WTC11 (cell line): ENCODE measurements at regions not wholly inside any gene's neighbourhood (a gene's known extent, or its start where the extent isn't known, plus 50 kb on each side); places are given as distances from the start of the nearest gene placed in this dataset.

Source experiments
- CDX4 ChIP-seq: fragments of 250-450 bp; sonication (Bioruptor Pico); IDR thresholded peaks from 2 replicates; pipeline ENCODE4 v1.9.0; 2021; ENCODE audit warnings: moderate library complexity, mild to moderate bottlenecking, inconsistent platforms, borderline replicate concordance
- CTCF ChIP-seq: fragments of 200-600 bp; IDR thresholded peaks from 2 replicates; pipeline ENCODE4 v1.8.0; 2022; ENCODE audit warnings: antibody characterized with exemption
- ESRRA ChIP-seq: sonication (generic); formaldehyde crosslinking; IDR thresholded peaks from 2 replicates; pipeline ENCODE4 v1.8.1; 2022; ENCODE audit warnings: mild to moderate bottlenecking, missing genetic modification reagents, borderline replicate concordance
- HMGXB4 ChIP-seq: sonication (generic); formaldehyde crosslinking; IDR thresholded peaks from 2 replicates; pipeline ENCODE4 v1.8.1; 2023; ENCODE audit warnings: mild to moderate bottlenecking, moderate library complexity, missing genetic modification reagents
- MAX ChIP-seq: sonication (generic); formaldehyde crosslinking; IDR thresholded peaks from 2 replicates; pipeline ENCODE4 v1.8.0; 2022; ENCODE audit warnings: mild to moderate bottlenecking, missing genetic modification reagents
- SMAD3 ChIP-seq: sonication (generic); formaldehyde crosslinking; IDR thresholded peaks from 2 replicates; pipeline ENCODE4 v1.8.0; 2022; ENCODE audit warnings: missing genetic modification reagents, mild to moderate bottlenecking, borderline replicate concordance
- TP53 ChIP-seq: sonication (generic); formaldehyde crosslinking; IDR thresholded peaks from 2 replicates; pipeline ENCODE4 v1.8.1; 2023; ENCODE audit warnings: mild to moderate bottlenecking, missing genetic modification reagents
- USF1 ChIP-seq: sonication (generic); formaldehyde crosslinking; IDR thresholded peaks from 2 replicates; pipeline ENCODE4 v1.8.0; 2022; ENCODE audit warnings: mild to moderate bottlenecking, missing genetic modification reagents
- ZBTB21 ChIP-seq: sonication (generic); formaldehyde crosslinking; IDR thresholded peaks from 2 replicates; pipeline ENCODE4 v1.8.1; 2023; ENCODE audit warnings: mild to moderate bottlenecking, missing genetic modification reagents, borderline replicate concordance
- ZNF396 ChIP-seq: fragments of 250-450 bp; sonication (Bioruptor Pico); IDR thresholded peaks from 2 replicates; pipeline ENCODE4 v1.8.0; 2021; ENCODE audit warnings: mild to moderate bottlenecking, moderate library complexity, borderline replicate concordance
- ZNF425 ChIP-seq: fragments of 250-450 bp; sonication (Bioruptor Pico); conservative IDR thresholded peaks from 2 replicates; pipeline ENCODE4 v1.9.0; 2021; ENCODE audit warnings: mild to moderate bottlenecking
- ZNF512 ChIP-seq: sonication (generic); formaldehyde crosslinking; IDR thresholded peaks from 2 replicates; pipeline ENCODE4 v1.8.1; 2022; ENCODE audit warnings: missing genetic modification reagents, borderline replicate concordance

- TF ChIP-seq CTCF, result no peak
- no peak for TF ChIP-seq USF1 (CRISPR knock-in tag)
- no peak for TF ChIP-seq MAX
- TF ChIP-seq CDX4 (CRISPR knock-in tag), result no peak
- TF ChIP-seq HMGXB4 (CRISPR knock-in tag), result no peak
- no peak for TF ChIP-seq ESRRA (CRISPR knock-in tag)
- TF ChIP-seq SMAD3, result no peak
- no peak for TF ChIP-seq ZNF512
- TF ChIP-seq ZBTB21 (CRISPR knock-in tag), result no peak
- no peak for TF ChIP-seq ZNF425 (CRISPR knock-in tag)
- TF ChIP-seq TP53 (CRISPR knock-in tag), result no peak
- TF ChIP-seq ZNF396 (CRISPR knock-in tag), result no peak
Observed at GRCh38 chr2:180607514-180608049, 372.8 kb upstream of the UBE2E3 start.
